HEK293 (cell line): ENCODE measurements at regions not wholly inside any gene's neighbourhood (a gene's known extent, or its start where the extent isn't known, plus 50 kb on each side); places are given as distances from the start of the nearest gene placed in this dataset.

ENCODE experiments used
- CTCF ChIA-PET: fragments of 350-600 bp; formaldehyde crosslinking; extraction: SDS; loops from one replicate; lab custom pipeline; 2021; ENCODE audit warnings: antibody characterized with exemption; lab: Yijun Ruan, JAX
- POLR2A ChIA-PET: fragments of 300-600 bp; formaldehyde crosslinking; extraction: SDS; loops from one replicate; lab custom pipeline; 2020; ENCODE audit warnings: antibody characterized with exemption, inconsistent platforms; lab: Yijun Ruan, JAX
- H3K27ac ChIP-seq: fragments of 200-500 bp; sonication (Bioruptor generic); 2 replicates; pipeline ENCODE4 v1.5.1; 2014; ENCODE audit warnings: low read depth, low read length, control low read depth, inconsistent platforms; ENCODE audit errors: extremely low read depth
- H3K36me3 ChIP-seq, 2 experiments: fragments of 200-500 bp in 1 of 2; sonication (Bioruptor generic) in 1 of 2; 1 replicate in 1 of 2; 2 replicates in 1 of 2; pipeline ENCODE4 v1.5.1; 2014 to 2017; ENCODE audit warnings: inconsistent platforms in 2 of 2, low read length in 2 of 2; ENCODE audit not compliant: control insufficient read depth in 2 of 2, insufficient read depth in 1 of 2
- H3K4me1 ChIP-seq: fragments of 200-500 bp; sonication (Bioruptor generic); 2 replicates; pipeline ENCODE4 v1.5.1; 2014; ENCODE audit warnings: mild to moderate bottlenecking, low read length, inconsistent platforms; ENCODE audit not compliant: control insufficient read depth, insufficient read depth
- H3K4me3 ChIP-seq: 2 replicates; pipeline ENCODE4 v1.5.1; 2011; ENCODE audit warnings: low read depth, mild to moderate bottlenecking, control low read depth, low read length, moderate library complexity
- H3K9me3 ChIP-seq: fragments of 200-500 bp; sonication (Bioruptor generic); 2 replicates; pipeline ENCODE4 v1.5.1; 2014; ENCODE audit warnings: low read depth, low read length, inconsistent platforms; ENCODE audit not compliant: control insufficient read depth, insufficient read depth
- BCL11B ChIP-seq: fragments of 450-650 bp; formaldehyde crosslinking; IDR thresholded peaks from 2 replicates; pipeline ENCODE4 v1.5.1; 2016; ENCODE audit warnings: low read depth, missing biosample characterization, missing genetic modification characterization
- GLIS2 ChIP-seq: fragments of 450-650 bp; formaldehyde crosslinking; IDR thresholded peaks from 2 replicates; pipeline ENCODE4 v1.5.1; 2016; ENCODE audit warnings: missing biosample characterization, missing genetic modification characterization
- TSHZ1 ChIP-seq: fragments of 450-650 bp; formaldehyde crosslinking; IDR thresholded peaks from 2 replicates; pipeline ENCODE4 v1.5.1; 2016; ENCODE audit warnings: missing biosample characterization, missing genetic modification characterization, borderline replicate concordance
- ZNF394 ChIP-seq: fragments of 450-650 bp; formaldehyde crosslinking; IDR thresholded peaks from 2 replicates; pipeline ENCODE4 v1.5.1; 2016; ENCODE audit warnings: missing biosample characterization, missing genetic modification characterization, mild to moderate bottlenecking, moderate library complexity, borderline replicate concordance
- ZNF518A ChIP-seq: fragments of 450-650 bp; formaldehyde crosslinking; conservative IDR thresholded peaks from 2 replicates; pipeline ENCODE4 v1.5.1; 2016; ENCODE audit warnings: low read depth, missing biosample characterization, missing genetic modification characterization
- ZNF521 ChIP-seq: fragments of 450-650 bp; formaldehyde crosslinking; IDR thresholded peaks from 2 replicates; pipeline ENCODE4 v1.5.1; 2017; ENCODE audit warnings: missing biosample characterization, mild to moderate bottlenecking, missing genetic modification characterization
- ZNF785 ChIP-seq: fragments of 450-650 bp; formaldehyde crosslinking; IDR thresholded peaks from 2 replicates; pipeline ENCODE4 v1.5.1; 2016; ENCODE audit warnings: missing biosample characterization, missing genetic modification characterization
- ZSCAN5A ChIP-seq: fragments of 450-650 bp; formaldehyde crosslinking; IDR thresholded peaks from 2 replicates; pipeline ENCODE4 v1.5.1; 2016; ENCODE audit warnings: missing biosample characterization, missing genetic modification characterization
- ZXDB ChIP-seq: fragments of 450-650 bp; formaldehyde crosslinking; IDR thresholded peaks from 2 replicates; pipeline ENCODE4 v1.5.1; 2016; ENCODE audit warnings: missing biosample characterization, missing genetic modification characterization

- ChIA-PET CTCF (no interaction called here), POLR2A (no interaction called here)
- Histone ChIP-seq H3K4me3 (no peak overlapping the region), H3K4me1 (no peaks in the 10 kb centered on the region), H3K9me3 (no peaks in the 10 kb centered on the region), H3K36me3 (no peaks in the 10 kb centered on the region), H3K27ac (no peak overlapping the region)
- TF ChIP-seq ZNF785 (tag by site-specific recombination) (no peak), TSHZ1 (tag by site-specific recombination) (no peak), ZNF521 (tag by site-specific recombination) (no peak)
Measured at GRCh38 chr11:127445476-127445875, 444.9 kb upstream of the KIRREL3 start.

GRCh38 chr11:127443297-127443696, 442.7 kb upstream of the KIRREL3 start:
- ChIA-PET CTCF (interaction anchor here (0.5 kb wide), 1 partner anchor 523 kb away, joined by 3 read pairs; no protein-coding TSS in a partner anchor), POLR2A (no interaction called here)
- Histone ChIP-seq H3K27ac (no peak overlapping the region), H3K9me3 (no peaks in the 10 kb centered on the region), H3K4me3 (no peak overlapping the region), H3K4me1 (no peaks in the 10 kb centered on the region), H3K36me3 (no peaks in the 10 kb centered on the region)
- TF ChIP-seq ZNF394 (tag by site-specific recombination) (no peak), ZNF518A (tag by site-specific recombination) (no peak), GLIS2 (no peak)

- Histone ChIP-seq H3K9me3 (no peaks in the 10 kb centered on the region), H3K4me3 (no peak overlapping the region), H3K4me1 (no peaks in the 10 kb centered on the region), H3K27ac (no peak overlapping the region), H3K36me3 (no peaks in the 10 kb centered on the region)
- no peak for TF ChIP-seq BCL11B (tag by site-specific recombination)
- no peak for TF ChIP-seq ZXDB (tag by site-specific recombination)
- no peak for TF ChIP-seq ZSCAN5A
- POLR2A ChIA-PET: no interaction called here
- CTCF ChIA-PET: no interaction called here
Measured at GRCh38 chr11:127440616-127441015, 440.0 kb upstream of the KIRREL3 start.
